ENCODE measurements at regions not wholly inside any gene's neighbourhood (a gene's known extent, or its start where the extent isn't known, plus 50 kb on each side); places are given as distances from the start of the nearest gene placed in this dataset.

GRCh38 chr2:52933878-52934277, 833.7 kb upstream of the CHAC2 start:
- H3K27ac ChIP-seq = no peak overlapping the region
- no peak for TF ChIP-seq CTCF (conservative IDR thresholded peaks at IDR 0.05; ENCODE audit: low read depth)
- POLR2A ChIA-PET (ENCODE audit: low non-redundant PET) = no interaction called here
- no peak for DNase-seq (ENCODE audit: low spot score)
- CTCF ChIA-PET = no interaction called here

- POLR2A ChIA-PET (ENCODE audit: low non-redundant PET) = no interaction called here
- CTCF ChIA-PET = no interaction called here
- no peak overlapping the region for H3K27ac ChIP-seq
- TF ChIP-seq CTCF (conservative IDR thresholded peaks at IDR 0.05; ENCODE audit: low read depth) = no peak
- no peak for DNase-seq (ENCODE audit: low spot score)
Observed at GRCh38 chr2:52931660-52932059, 835.9 kb upstream of the CHAC2 start.

- H3K27ac ChIP-seq = no peak overlapping the region
- TF ChIP-seq CTCF (conservative IDR thresholded peaks at IDR 0.05; ENCODE audit: low read depth) = no peak
- no peak for DNase-seq (ENCODE audit: low spot score)
- CTCF ChIA-PET = no interaction called here
- POLR2A ChIA-PET (ENCODE audit: low non-redundant PET) = no interaction called here
Observed at GRCh38 chr2:52929412-52929811, 838.2 kb upstream of the CHAC2 start.

- no peak for TF ChIP-seq CTCF (conservative IDR thresholded peaks at IDR 0.05; ENCODE audit: low read depth)
- CTCF ChIA-PET = no interaction called here
- DNase-seq (ENCODE audit: low spot score) = no peak
- POLR2A ChIA-PET (ENCODE audit: low non-redundant PET) = no interaction called here
- H3K27ac ChIP-seq = no peak overlapping the region
Observed at GRCh38 chr2:52919673-52920072, 847.9 kb upstream of the CHAC2 start.

- H3K27ac ChIP-seq = no peak overlapping the region
- DNase-seq (ENCODE audit: low spot score) = no peak
Observed at GRCh38 chr2:52918551-52918950, 849.1 kb upstream of the CHAC2 start.

GRCh38 chr2:52916981-52917380, 850.6 kb upstream of the CHAC2 start:
- ChIA-PET CTCF (interaction anchor here (0.6 kb wide), 1 partner anchor 29 kb away, joined by 3 read pairs; no protein-coding TSS in a partner anchor), POLR2A (ENCODE audit: low non-redundant PET) (no interaction called here)
- DNase-seq (ENCODE audit: low spot score) = no peak
- TF ChIP-seq CTCF (conservative IDR thresholded peaks at IDR 0.05; ENCODE audit: low read depth) = no peak
- no peak overlapping the region for H3K27ac ChIP-seq

More at GRCh38 chr2:52918551-52918950, 849.1 kb upstream of the CHAC2 start:
- ChIA-PET POLR2A (ENCODE audit: low non-redundant PET) (no interaction called here), CTCF (no interaction called here)
- TF ChIP-seq CTCF (conservative IDR thresholded peaks at IDR 0.05; ENCODE audit: low read depth) = no peak

- no peak for TF ChIP-seq CTCF (conservative IDR thresholded peaks at IDR 0.05; ENCODE audit: low read depth)
- CTCF ChIA-PET = no interaction called here
- DNase-seq (ENCODE audit: low spot score) = no peak
- no peak overlapping the region for H3K27ac ChIP-seq
- POLR2A ChIA-PET (ENCODE audit: low non-redundant PET) = no interaction called here
Observed at GRCh38 chr2:52904355-52904891, 863.2 kb upstream of the CHAC2 start.
